DMS53 (cell line): ENCODE measurements at regions not wholly inside any gene's neighbourhood (a gene's known extent, or its start where the extent isn't known, plus 50 kb on each side); places are given as distances from the start of the nearest gene placed in this dataset.
A peak's percentile ranks its signal among the peaks of the same experiment; 100 is the strongest.

ENCODE experiments used
- DNase-seq: peaks from one replicate; lab custom pipeline; 2025; lab: John Stamatoyannopoulos, UW

DNA sequence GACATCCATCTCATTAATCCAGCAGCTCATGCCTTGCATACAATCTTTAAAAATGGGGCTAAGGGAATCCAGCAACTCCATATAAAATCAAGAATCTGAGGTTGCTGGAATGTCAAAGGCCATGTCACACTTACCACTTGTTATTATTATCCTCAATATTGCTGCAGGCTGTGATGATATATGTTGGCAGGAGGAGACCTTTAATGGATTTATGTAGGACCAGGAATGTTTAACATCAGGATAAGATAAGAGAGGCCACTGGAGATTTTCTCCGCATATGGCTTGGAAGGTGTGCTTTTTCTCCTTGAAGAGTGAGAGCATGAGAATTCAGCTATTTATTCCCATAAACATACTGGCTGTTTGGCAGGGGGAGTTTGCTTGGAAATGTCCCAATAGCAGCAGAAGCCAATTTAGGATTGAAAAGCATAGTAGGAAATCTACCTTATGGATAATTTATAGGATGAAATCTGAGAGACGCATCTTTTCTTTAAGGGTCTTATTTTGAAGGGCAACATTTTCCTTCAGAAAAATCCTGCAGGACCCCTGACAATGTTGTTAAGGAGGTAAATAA, 481.4 kb downstream of the AGTPBP1 start:
- no peak for DNase-seq

DNA sequence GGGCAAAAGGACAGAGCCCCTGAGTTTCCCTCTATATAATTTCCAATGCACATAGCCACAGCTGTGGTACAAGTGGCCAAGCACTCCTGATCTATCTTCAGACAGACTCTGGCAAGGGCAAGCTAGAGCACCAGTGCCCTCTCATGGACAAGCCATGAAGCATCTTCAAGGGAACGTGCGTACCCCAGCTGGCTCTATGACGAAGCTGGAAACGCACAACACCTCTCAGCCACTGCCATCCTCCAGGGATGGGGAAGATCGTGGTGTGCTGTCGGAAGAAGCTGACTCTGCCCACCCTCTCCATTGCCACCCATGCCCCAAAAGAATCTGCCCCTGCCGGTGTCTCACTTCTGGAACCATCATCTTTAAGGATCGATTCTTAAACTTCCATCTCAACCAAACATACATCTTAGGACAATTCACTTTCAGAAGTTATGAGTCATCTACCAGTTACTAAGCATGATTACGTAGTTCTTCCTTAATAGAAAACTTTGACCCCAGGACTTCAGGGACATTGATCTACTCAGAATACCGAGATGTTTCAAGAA, 482.9 kb downstream of the AGTPBP1 start:
- peak; percentile 49 for DNase-seq

DNA sequence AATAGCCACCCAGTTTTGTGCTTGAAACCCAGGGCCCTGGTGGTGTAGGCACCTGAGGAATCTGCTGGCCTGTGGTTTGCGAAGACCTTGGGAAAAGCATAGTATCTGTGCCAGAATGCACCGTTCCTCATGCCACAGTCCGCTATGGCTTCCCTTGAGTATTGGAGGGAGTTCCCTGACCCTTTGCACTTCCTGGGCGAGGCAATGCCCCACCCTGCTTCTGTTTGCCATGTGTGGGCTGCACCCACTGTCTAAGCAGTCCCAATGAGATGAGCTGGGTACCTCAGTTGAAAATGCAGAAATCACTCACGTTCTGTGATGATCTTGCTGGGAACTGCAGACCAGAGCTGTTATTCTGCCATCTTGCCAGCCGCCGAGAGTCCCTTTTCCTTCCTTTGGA, 483.5 kb downstream of the AGTPBP1 start:
- no peak for DNase-seq

DNA sequence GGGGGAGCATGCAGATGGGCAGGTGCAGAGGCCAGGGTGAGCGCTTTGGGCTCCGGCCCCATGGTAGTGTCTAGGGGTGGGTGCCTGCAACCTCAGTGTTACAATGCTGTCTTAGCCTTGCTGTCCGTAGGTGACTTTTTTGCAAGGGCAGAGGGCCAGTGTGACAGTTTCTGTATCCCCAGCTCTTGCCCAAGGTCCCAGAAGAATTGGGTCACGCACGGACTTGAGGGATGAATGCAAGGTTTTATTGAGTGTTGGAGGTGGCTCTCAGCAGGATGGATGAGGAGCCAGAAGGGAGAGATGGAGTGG, 492.5 kb downstream of the AGTPBP1 start:
- DNase-seq, result no peak

DNA sequence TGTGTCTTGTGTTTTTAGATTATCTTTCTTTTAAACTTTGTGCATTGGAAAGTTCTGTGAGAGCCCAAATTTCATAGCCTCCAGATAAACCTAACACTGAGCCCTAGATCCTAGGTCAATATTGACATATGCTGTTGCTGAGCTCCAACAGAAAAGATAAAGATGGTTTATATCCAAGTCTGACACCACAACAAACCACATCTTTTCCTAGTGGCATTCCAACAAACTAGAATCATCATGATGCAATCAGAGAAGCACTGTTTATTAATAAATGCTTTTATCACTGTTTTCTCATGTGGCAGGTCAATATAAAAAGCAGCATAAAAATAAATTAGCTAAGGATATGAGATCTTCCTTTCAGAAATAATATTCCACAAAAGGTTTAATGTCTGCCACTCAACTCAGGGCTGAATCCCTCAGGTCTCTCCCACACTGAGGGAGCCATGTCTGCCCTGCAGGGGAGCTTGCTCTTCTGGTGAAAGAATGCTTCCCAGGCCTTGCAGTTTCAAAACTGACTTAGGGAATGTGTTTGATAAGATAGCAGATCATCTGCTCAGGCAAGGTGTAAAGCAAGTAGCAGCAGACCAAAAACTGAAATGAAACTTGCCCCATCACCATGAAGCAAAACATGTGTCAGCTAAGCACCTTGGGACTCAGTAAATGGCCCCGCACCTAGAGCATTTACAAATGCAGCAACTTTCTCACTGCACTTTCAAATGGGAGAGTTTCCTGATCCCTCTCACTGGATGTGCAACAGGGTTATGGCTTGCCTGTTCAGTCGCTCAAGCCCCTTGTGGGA, 493.0 kb downstream of the AGTPBP1 start:
- no peak for DNase-seq

DNA sequence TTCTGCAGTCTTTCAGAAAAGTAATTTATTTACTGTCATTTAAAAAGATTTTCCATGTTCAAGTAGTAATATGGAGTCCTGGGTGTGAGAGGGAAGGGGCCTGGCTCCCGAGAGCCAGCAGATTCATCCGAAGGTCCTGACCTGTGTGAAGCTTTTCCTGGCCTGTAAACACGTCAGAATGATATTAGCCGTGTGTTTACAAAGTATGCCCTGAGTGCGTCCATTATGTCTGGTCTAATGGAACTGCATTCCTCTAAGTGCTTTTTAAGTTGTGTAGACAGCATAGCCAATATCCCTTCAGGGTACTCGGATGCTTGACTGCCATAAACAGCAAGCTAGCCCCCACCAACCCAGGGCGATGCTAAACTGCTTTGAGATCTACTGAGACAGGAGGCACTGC, 495.2 kb downstream of the AGTPBP1 start:
- no peak for DNase-seq

DNA sequence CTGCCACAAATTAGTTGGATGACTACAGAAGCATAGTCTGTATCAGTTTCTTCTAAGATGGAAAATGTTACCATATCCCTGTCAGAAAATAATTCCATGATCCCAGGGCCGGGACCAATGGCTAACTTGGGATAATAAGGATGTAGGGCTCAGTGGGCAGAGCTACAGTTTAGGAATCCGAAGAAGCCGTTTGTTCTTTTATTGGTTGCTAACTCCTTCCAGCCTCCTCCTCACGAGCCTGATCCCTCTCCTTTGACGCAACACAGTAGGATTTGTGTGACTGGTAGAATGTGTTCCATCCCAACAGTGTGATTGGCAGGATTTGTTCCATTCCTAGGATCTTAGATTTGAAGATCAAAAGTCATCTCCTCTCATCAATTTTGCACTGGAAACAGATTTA, 496.9 kb downstream of the AGTPBP1 start:
- no peak for DNase-seq

DNA sequence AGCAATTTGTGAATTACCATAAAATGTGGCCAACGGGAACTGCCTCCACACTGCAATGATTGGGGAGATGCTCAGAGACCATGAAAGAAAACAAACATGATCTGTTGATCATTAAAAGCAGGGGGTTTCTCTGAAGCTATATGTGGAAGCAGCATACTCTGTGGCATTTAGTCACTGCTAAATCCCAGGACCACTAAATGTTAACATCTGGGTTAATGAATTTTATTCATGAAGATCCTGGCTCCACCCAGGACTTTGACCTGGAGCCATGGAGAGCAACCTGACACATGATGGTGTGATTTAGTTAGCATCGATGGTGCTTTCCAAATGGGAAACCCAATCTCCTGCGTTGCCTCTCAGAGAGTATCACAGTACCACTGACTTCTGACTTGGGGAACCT, 497.8 kb downstream of the AGTPBP1 start:
- DNase-seq, result no peak

DNA sequence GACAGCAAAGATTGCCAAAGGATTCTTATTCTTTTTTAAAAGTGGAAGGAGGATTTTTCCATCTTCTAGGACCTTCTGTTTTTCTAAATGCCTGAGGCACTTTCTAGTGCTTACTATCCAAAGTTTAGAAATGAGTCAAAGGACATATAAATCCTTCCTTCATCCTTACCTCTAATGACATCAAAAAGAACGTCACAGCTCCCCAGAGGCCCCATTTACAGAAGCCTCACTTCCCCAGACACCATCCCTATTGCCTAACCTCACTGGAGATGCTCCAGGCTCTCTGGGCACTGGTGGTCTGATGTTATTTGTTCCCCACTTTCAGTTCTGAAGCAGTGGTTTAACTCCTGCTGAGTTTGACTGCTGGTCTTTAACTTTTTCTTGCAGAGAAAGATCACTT, 504.3 kb downstream of the AGTPBP1 start:
- no peak for DNase-seq

DNA sequence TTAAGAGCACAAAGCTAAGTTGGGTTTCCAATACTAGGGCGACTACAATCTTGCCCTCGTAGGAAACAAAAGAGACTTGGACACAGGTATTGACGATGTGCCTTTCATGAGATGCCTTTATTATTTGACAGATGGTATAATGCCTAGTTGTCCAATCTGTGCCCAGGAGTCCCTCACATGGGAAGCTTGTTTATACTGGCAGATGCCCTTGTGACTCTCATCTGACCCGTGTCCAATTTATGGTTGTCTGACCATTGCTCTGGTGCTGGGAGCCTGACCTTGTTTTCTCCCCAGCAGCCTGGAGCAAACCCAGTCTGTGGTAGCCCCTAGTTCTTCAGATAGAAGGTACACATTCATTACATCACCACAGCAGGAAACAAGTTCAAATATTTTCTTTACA, 511.7 kb downstream of the AGTPBP1 start:
- no peak for DNase-seq

DNA sequence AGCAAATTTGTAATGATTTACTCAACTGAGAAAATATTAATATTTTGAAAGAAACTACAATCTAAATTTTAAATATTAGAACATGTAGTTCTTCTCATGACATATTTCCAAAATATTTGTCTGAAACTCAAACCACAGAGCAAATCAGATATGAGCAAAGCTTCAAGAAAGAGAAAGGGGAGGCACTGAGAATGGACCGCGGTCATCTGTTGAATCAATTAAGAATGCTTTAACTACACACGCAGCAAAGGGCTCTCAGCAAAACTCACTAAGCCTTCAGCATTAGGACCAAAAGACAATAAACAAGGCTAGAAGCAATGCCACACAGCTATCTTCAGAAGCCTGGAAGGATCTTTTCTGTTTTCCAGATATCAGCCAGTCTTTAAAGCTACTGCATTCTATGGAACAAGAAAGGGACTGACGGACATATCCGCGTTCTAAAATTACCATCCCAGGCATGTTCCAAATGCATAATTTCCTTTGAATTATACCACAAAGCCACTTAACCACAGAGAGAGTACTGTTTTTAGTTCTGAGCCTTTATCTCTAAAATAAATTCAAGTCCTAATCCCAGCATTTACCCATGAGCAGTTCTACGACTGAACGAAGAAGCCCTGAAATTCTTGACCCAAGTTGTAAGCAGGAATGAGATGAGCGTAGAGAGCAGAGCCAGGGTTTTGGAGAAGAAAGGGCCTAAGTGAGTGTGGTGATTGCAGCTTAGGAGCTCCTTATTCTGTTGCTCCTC, 513.5 kb downstream of the AGTPBP1 start:
- no peak for DNase-seq

DNA sequence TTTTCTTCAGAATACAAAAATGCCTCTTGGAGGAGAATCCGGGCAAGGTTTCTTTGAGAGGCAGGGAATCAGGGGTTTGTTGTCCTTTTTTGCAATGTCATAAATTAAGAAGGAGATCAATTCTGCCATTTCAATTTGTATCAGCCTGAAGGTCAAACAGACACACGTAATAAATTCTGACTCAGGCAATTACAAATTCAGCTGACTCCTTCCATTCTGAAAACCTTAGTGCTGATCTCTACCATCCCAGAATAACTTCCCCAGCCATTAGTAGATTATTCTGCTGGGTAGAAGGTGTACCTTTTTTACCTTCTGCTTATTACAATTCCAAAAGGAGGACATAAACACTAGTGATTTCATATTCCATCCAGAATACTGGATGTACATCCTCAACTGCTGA, 516.6 kb downstream of the AGTPBP1 start:
- no peak for DNase-seq

DNA sequence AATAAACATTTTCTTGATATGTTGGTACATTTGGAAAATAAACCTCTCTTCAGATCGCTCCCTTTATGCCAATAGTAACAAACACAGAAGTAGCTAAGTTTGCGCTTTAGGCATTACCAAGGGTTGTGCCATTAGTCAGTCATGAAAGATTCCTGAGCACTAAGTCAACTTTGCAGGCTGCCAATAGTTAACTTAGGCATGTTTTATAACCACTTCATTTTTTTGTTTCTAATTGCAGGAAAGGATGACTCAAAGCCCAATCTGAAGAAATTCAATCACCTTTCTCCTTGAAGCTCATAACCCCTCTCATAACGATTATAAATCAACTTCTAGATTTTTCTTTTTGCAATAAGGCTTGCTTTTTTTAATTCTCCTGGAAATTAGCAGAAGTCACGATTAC, 517.0 kb downstream of the AGTPBP1 start:
- DNase-seq, result no peak

DNA sequence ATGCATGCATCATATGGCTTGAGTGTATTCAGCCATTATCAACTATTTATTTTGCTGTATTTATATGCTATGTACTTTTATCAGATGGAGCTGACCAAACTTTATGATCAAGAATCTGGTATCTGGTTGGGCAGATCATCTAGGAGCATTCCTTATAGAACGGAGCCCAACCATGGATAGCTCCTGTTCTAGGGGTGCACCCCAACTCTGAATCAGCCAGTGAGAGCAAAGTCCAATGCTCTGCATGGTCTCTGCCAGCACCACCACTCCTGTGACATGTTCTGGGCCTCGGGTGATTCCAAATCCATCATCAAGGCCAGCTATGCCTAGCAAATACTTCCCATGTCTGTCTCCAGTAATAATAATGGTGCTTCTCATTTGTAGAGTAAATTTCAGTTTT, 517.5 kb downstream of the AGTPBP1 start:
- DNase-seq, result no peak

DNA sequence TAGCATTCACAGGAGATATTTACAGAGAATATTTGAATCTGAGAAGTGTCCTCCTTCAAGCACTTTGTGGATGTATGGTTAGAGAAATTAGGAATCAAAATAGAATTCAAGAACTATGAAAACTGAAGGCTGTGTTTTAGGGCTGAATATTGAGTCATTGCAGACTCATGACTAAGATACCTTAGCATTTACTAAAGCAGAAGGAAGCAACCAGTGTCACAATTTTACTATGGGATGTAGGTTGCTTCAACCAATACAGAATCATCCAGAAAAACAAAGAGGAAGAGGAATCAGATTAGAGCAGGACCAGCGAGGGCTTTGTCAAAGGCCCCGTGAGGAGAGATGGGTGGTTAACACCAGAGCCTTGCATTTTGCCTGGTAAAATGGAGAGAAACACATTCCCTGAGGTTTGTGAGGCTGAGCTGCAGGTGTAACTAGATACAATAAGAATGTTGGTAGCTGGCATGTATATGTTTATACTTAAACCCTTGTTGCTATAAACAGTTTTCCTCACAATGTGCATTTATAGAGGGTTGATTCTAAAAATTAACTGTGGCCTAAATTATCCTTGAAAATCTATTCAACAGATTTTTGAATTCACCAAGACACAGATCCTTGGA, 518.1 kb downstream of the AGTPBP1 start:
- no peak for DNase-seq

DNA sequence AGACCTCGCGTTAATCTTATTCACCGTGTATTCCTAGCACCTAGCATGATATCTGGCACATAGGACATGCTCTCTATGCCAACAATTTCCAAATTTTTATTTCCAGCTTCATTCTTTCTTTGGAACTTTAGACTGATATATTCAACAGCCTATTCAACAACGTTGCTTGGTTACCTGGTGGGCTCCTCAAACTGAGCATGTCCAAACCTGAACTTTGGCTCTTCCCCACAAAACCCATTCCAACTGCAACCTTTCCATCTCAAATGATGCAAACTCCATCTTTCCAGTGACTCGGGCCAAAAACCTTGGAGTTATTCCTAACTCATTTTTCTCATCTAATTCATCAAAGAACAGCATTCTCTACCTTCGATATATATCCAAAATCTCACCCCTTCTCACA, 525.2 kb downstream of the AGTPBP1 start:
- no peak for DNase-seq

DNA sequence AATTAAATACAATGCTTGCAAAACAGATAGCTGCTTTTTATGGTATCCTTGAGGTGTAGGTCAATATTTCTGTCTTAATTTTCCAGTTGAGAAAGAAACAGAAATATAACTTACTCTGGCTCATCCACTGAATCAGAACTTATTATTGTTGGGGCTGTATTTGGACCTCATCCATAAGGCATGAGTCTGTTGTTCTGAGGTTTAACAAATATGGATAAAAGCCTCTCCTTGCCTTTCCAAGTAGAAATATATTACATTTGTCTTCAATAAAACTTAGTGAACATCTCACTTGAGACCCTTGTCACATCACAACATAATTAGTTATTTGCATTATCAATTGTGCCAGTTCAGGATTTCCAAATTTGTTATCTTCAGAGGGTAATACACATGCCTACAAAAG, 525.8 kb downstream of the AGTPBP1 start:
- DNase-seq, result no peak

DNA sequence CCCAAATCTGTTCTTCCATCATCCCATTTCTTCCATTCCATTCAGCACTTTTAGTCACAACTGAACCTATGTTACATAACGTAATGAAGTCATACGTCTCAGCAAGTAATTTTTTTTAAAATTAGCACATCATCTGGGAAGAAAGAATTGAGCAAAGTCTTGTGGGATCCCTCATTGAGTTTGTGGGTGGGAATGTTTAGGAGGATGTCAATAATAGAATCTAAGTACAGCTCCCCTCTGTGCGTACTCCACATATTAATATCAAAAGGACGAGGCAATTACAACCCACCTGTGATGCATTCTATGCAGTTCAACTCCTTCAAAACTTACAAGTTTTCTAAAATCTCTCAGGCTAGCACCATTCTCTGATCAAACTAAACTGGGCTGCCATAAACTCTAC, 526.3 kb downstream of the AGTPBP1 start:
- DNase-seq, result no peak

DNA sequence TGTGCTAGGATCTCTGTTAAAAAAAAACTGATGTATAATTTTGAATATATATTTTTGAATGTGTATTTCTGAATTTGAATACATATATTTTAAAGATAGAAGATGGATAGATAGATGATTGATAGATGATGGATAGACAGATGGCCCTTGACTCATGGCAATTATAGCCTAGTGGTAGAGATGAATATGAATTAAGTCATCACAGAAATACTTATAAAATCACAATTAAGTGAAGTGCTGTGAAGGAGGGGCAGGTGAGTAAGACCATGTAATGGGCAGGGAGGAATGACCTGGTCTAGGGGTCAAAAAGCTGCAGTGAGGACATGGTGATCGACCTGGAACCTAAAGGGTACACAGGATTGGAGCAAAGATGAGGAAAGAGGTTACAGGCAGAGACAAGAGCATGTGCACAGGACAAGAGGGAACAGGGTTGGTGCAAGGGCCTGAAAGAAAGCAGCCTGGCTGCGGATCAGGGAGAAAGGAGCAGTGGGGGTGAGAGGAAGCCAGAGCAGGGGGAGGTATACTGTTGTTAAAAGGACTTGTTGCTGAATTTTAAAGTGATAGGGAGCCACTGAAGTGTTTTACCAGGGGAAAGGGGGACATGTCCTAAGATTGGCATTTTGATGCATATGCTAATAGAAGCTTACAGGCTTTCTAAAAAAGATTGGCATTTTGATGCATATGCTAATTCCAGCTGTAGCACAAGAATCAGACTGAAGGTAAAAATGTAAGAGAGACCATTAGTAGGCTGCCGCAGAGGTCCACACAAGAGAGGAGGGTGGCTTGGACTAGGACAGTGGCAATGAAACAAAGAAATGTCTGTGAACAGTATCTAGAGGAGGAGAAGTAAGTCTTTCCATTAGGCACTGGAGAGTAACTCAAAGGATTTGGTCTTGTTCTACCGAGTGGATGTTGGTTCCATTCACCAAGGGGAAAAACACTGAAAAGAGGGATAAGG, 527.8 kb downstream of the AGTPBP1 start:
- DNase-seq, result no peak

DNA sequence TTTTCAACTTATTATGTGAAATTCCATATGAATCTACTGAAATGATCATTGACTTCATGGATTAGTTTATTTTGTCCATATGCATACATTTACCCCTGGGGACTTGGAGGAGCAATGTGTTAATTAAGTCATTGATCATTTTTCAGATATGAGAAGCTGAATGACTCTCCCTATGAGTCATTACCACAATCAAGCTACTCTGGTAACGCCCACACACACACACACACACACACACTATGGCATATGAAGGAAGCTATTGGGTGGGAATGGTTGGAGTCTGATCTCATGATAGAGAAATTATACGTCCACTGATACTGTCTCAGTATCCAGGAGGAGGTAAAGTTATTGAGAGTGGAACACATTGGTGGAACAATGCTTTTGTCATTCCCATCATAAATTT, 528.9 kb downstream of the AGTPBP1 start:
- no peak for DNase-seq

DNA sequence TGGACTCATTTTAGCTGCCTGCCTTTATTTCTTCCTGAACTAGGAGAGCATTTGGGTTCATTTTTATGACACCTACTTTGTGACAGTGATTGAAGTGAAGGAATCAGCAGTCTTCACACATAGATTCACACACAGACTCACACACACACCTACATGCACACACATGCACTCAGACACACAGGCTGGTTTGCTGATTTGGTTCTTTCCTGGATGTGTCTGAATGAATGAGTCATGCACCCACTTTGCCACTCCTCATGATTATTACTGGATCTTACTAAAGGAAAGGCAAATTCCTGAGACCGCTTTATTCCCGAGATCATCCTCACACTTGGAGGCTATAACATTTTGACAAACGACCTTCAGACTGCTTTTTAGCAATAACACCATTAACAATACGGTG, 529.5 kb downstream of the AGTPBP1 start:
- DNase-seq, result no peak

DNA sequence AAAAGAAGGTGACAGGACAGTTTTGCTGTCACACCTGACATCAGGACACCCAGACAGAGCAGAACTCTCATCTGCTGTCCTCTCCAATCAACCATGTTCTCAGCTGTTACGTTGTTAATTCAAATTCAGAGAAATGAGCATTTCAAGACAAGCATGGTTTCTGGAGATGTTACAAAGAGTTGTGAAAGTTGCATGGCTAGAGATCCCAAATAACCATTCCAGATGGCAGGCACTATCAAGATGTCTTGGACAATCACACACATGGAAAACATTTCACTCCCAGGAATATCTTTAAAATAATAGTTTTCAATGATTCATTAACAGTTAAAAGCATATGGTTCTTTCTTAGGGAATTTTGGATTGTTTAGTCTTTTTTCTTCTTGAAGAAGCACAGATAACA, 533.1 kb downstream of the AGTPBP1 start:
- no peak for DNase-seq
